GM12878 (cell line): ENCODE measurements at regions not wholly inside any gene's neighbourhood (a gene's known extent, or its start where the extent isn't known, plus 50 kb on each side); places are given as distances from the start of the nearest gene placed in this dataset.

Experiments used
- ATAC-seq: fragments of 200-7000 bp; cut with Tn5 transposase; 3 replicates; pipeline ENCODE4 v1.9.1; 2020; ENCODE audit warnings: mild to moderate bottlenecking, moderate library complexity
- BruUV-seq: library from RNA; stranded (reverse); fragments of 400-500 nt; replicated peaks from 2 replicates; lab custom pipeline; 2021; lab: Mats Ljungman, UMichigan
- CTCF ChIA-PET: fragments of 300-600 bp; sonication (Branson Sonifier 250); formaldehyde crosslinking; extraction: SDS; loops from one replicate; lab custom pipeline; 2021; ENCODE audit warnings: inconsistent platforms; lab: Yijun Ruan, JAX
- POLR2A ChIA-PET: fragments of 350-600 bp; formaldehyde crosslinking; extraction: SDS; loops from one replicate; lab custom pipeline; 2021; ENCODE audit warnings: inconsistent platforms; lab: Charles Lee
- RAD21 ChIA-PET: fragments of 300-600 bp; sonication (Branson Sonifier 250); formaldehyde crosslinking; loops from one replicate; lab custom pipeline; 2023; ENCODE audit warnings: antibody characterized with exemption; ENCODE audit not compliant: unreplicated experiment; lab: Charles Lee
- SMC1A ChIA-PET: fragments of 300-600 bp; sonication (Branson Sonifier 250); formaldehyde crosslinking; loops from one replicate; lab custom pipeline; 2023; ENCODE audit not compliant: unreplicated experiment, uncharacterized antibody; lab: Charles Lee
- DNase-seq: peaks from one replicate; pipeline ENCODE4 v3.0.0-alpha.2; 2011; ENCODE audit warnings: low read depth, low spot score
- FAIRE-seq: peaks from 3 replicates; lab custom pipeline; 2011; peaks lifted over from hg19 to GRCh38; lab: Jason Lieb, UNC
- H2AFZ ChIP-seq: 2 replicates; pipeline ENCODE4 v1.6.0; 2011; ENCODE audit warnings: low read depth, low read length, control low read depth; ENCODE audit not compliant: control insufficient read depth
- H3K27ac ChIP-seq: 2 replicates; pipeline ENCODE4 v1.5.1; 2011; ENCODE audit warnings: control low read depth; ENCODE audit not compliant: control insufficient read depth, insufficient read depth
- H3K27me3 ChIP-seq, 2 experiments: replicated peaks in 1 of 2; 2 replicates each; pipeline versions ENCODE4 v1.6.0 to v1.6.1; 2011; ENCODE audit warnings: low read length in 1 of 2; ENCODE audit not compliant: control insufficient read depth in 2 of 2, insufficient read depth in 2 of 2
- H3K36me3 ChIP-seq, 2 experiments: 2 replicates each; pipeline ENCODE4 v1.5.1; 2011; ENCODE audit warnings: low read length in 1 of 2; ENCODE audit not compliant: control insufficient read depth in 2 of 2, insufficient read depth in 2 of 2
- H3K4me1 ChIP-seq: 2 replicates; pipeline ENCODE4 v1.6.1; 2011; ENCODE audit warnings: mild to moderate bottlenecking, low read length, moderate library complexity, mixed read lengths; ENCODE audit not compliant: control insufficient read depth, insufficient read depth
- H3K4me2 ChIP-seq: 2 replicates; pipeline ENCODE4 v1.6.0; 2011; ENCODE audit warnings: control low read depth; ENCODE audit not compliant: control insufficient read depth, insufficient read depth
- H3K4me3 ChIP-seq: fragments of 200-600 bp; sonication (generic); 2 replicates; pipeline ENCODE4 v1.5.1; 2016
- H3K79me2 ChIP-seq: 2 replicates; pipeline ENCODE4 v1.6.0; 2011; ENCODE audit warnings: low read length; ENCODE audit not compliant: control insufficient read depth, insufficient read depth
- H3K9ac ChIP-seq: 2 replicates; pipeline ENCODE4 v1.8.0; 2011; ENCODE audit warnings: low read length, control low read depth, mixed read lengths; ENCODE audit not compliant: control insufficient read depth, insufficient read depth
- H3K9me3 ChIP-seq: replicated peaks from 3 replicates; pipeline ENCODE4 v1.5.1; 2011; ENCODE audit warnings: mild to moderate bottlenecking, low read length; ENCODE audit not compliant: control insufficient read depth, insufficient read depth
- H4K20me1 ChIP-seq: 2 replicates; pipeline ENCODE4 v1.6.0; 2011; ENCODE audit not compliant: control insufficient read depth, insufficient read depth
- ASH2L ChIP-seq: fragments of 300-600, 200-600 bp; sonication (generic); IDR thresholded peaks from 2 replicates; pipeline ENCODE4 v1.6.1; 2017; ENCODE audit warnings: low read depth, mild to moderate bottlenecking, borderline replicate concordance
- CHD2 ChIP-seq: IDR thresholded peaks from 2 replicates; pipeline ENCODE4 v1.6.1; 2011; ENCODE audit warnings: low read depth, low read length, improper control_type of control experiment, borderline replicate concordance
- CREB1 ChIP-seq: IDR thresholded peaks from 2 replicates; pipeline ENCODE4 v1.6.1; 2012; ENCODE audit warnings: low read depth, mild to moderate bottlenecking, inconsistent platforms
- EP300 ChIP-seq, 2 experiments: fragments of 150-350 bp in 1 of 2; IDR thresholded peaks; 2 replicates each; pipeline ENCODE4 v1.6.1; 2011 to 2012; ENCODE audit warnings: low read depth in 2 of 2, low read length in 2 of 2, borderline replicate concordance in 1 of 2, improper control_type of control experiment in 1 of 2, inconsistent platforms in 1 of 2; ENCODE audit not compliant: control insufficient read depth in 1 of 2
- IKZF1 ChIP-seq: fragments of 450-650 bp; conservative IDR thresholded peaks from 2 replicates; pipeline ENCODE4 v1.6.1; 2017; ENCODE audit warnings: antibody characterized with exemption, mild to moderate bottlenecking
- MEF2A ChIP-seq: IDR thresholded peaks from 2 replicates; pipeline ENCODE4 v1.6.1; 2011; ENCODE audit warnings: low read depth, mild to moderate bottlenecking, low read length, moderate library complexity; ENCODE audit not compliant: insufficient read depth
- POLR2AphosphoS2 ChIP-seq: IDR thresholded peaks from 2 replicates; pipeline ENCODE4 v1.6.1; 2011; ENCODE audit warnings: low read depth, mild to moderate bottlenecking, low read length, improper control_type of control experiment, moderate library complexity
- POLR2AphosphoS5 ChIP-seq: IDR thresholded peaks from 2 replicates; pipeline ENCODE4 v1.6.1; 2011; ENCODE audit warnings: mild to moderate bottlenecking, low read length, inconsistent platforms
- RB1 ChIP-seq: fragments of 450-650 bp; formaldehyde crosslinking; IDR thresholded peaks from 2 replicates; pipeline ENCODE4 v1.6.1; 2017; ENCODE audit warnings: mild to moderate bottlenecking, borderline replicate concordance
- SMAD1 ChIP-seq: fragments of 450-650 bp; IDR thresholded peaks from 2 replicates; pipeline ENCODE4 v1.6.1; 2018; ENCODE audit warnings: mild to moderate bottlenecking, low read depth; ENCODE audit not compliant: partially characterized antibody
- SREBF2 ChIP-seq: IDR thresholded peaks from 2 replicates; pipeline ENCODE4 v1.6.1; 2012; ENCODE audit warnings: mild to moderate bottlenecking, low read length
- STAT3 ChIP-seq: IDR thresholded peaks from 2 replicates; pipeline ENCODE4 v1.6.1; 2011; ENCODE audit warnings: low read depth, low read length, improper control_type of control experiment
- SUZ12 ChIP-seq: fragments of 200-600 bp; sonication (generic); IDR thresholded peaks from one replicate; pipeline ENCODE4 v1.6.1; 2018; ENCODE audit warnings: antibody characterized with exemption, mild to moderate bottlenecking; ENCODE audit not compliant: unreplicated experiment
- TCF7 ChIP-seq: IDR thresholded peaks from 2 replicates; pipeline ENCODE4 v1.6.1; 2014; ENCODE audit warnings: antibody characterized with exemption, borderline replicate concordance
- ZNF274 ChIP-seq: IDR thresholded peaks from one replicate; pipeline ENCODE4 v1.8.0; 2011; ENCODE audit not compliant: insufficient read length, insufficient read depth
- ZNF687 ChIP-seq: fragments of 450-650 bp; IDR thresholded peaks from 2 replicates; pipeline ENCODE4 v1.6.1; 2017; ENCODE audit warnings: mild to moderate bottlenecking, moderate library complexity
- WGBS: methylation state at CpG from one replicate; pipeline ENCODE4 v1.1.6; 2016; ENCODE audit warnings: low lambda C conversion rate; ENCODE audit not compliant: insufficient replicate concordance, insufficient coverage; ENCODE audit errors: missing lambda C conversion rate; 5-methylcytosine and 5-hydroxymethylcytosine counted together
- in situ Hi-C: fragments of 300-500 bp; cut with MboI; formaldehyde crosslinking; loops from 9 replicates; pipeline ENCODE4 v1.14.3; 2018; ENCODE audit warnings: mixed read lengths
- intact Hi-C: fragments of 100-400 bp; cut with micrococcal nuclease; formaldehyde crosslinking; loops from one replicate; pipeline ENCODE4 v1.14.2; 2022; ENCODE audit not compliant: unreplicated experiment
- TF ChIP-seq, protein P1 (sequence below): fragments of 450-650 bp; IDR thresholded peaks from 2 replicates; pipeline ENCODE4 v1.6.1; 2017; ENCODE audit warnings: mild to moderate bottlenecking, moderate library complexity

DNA sequence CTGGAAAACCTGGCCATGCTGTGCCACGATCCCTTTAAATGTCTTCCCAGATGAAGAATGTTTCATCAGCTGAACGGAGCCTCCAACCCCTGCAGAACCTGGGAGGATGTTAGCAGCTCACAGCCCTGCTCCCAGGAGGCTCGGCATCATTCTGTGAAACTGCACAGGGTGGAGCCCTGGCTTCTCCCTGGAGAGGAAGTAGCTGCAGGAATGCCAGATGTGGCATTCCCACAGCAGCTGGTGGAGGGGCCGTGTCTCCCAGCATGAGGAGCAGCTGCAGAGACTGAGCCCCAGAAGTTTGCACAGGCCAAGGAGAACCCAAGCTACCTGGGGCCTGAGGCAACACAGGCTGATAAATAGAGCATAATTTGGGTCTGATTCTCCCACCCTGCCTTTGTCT lies 165.8 kb upstream of the MAP3K1 start (continued):
- TF ChIP-seq CREB1 (no peak), SUZ12 (no peak), ASH2L (no peak), SMAD1 (no peak), MEF2A (no peak), ZNF274 (no peak)
- TF ChIP-seq, protein P1, sequence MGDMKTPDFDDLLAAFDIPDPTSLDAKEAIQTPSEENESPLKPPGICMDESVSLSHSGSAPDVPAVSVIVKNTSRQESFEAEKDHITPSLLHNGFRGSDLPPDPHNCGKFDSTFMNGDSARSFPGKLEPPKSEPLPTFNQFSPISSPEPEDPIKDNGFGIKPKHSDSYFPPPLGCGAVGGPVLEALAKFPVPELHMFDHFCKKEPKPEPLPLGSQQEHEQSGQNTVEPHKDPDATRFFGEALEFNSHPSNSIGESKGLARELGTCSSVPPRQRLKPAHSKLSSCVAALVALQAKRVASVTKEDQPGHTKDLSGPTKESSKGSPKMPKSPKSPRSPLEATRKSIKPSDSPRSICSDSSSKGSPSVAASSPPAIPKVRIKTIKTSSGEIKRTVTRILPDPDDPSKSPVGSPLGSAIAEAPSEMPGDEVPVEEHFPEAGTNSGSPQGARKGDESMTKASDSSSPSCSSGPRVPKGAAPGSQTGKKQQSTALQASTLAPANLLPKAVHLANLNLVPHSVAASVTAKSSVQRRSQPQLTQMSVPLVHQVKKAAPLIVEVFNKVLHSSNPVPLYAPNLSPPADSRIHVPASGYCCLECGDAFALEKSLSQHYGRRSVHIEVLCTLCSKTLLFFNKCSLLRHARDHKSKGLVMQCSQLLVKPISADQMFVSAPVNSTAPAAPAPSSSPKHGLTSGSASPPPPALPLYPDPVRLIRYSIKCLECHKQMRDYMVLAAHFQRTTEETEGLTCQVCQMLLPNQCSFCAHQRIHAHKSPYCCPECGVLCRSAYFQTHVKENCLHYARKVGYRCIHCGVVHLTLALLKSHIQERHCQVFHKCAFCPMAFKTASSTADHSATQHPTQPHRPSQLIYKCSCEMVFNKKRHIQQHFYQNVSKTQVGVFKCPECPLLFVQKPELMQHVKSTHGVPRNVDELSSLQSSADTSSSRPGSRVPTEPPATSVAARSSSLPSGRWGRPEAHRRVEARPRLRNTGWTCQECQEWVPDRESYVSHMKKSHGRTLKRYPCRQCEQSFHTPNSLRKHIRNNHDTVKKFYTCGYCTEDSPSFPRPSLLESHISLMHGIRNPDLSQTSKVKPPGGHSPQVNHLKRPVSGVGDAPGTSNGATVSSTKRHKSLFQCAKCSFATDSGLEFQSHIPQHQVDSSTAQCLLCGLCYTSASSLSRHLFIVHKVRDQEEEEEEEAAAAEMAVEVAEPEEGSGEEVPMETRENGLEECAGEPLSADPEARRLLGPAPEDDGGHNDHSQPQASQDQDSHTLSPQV, result no peak
- TF ChIP-seq, all 136 proteins: peak for 0

DNA sequence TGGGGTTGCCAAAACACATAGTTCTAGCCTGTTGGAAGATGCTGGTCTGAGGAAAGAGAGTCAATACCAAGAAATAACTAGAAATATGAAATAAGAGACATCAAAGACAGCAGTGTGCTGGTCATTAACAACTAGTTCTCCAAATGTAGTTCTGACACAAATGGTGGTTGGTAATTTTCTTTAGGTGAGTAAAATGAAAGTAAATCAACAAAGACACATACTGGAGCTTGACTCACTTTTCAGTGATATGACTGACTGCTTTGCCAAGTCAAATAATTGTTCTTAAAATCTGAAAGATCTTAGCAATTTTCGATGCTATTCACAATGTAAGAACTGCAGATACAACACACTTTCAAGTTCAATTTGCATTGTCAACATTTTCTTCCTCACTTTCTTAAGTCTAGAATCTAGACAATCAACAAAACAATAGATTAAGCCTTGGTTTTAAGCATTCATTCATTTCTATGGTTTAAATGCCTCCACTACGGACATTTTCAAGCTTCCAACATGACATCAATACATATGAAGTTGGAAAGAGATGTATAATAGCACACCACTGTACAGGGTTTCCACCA lies 166.8 kb upstream of the MAP3K1 start:
- ChIA-PET RAD21 (interaction anchor here (1.1 kb wide), 1 partner anchor 50 kb away, joined by 3 read pairs; no protein-coding TSS in a partner anchor), POLR2A (no interaction called here), CTCF (no interaction called here), SMC1A (interaction anchor here (1.0 to 2.2 kb wide), 3 partner anchors 10 to 144 kb away, joined by 3 to 8 read pairs (median 7); no protein-coding TSS in a partner anchor)
- Histone ChIP-seq H3K79me2 (no peaks in the 10 kb centered on the region), H3K4me2 (no peak overlapping the region), H3K27ac (no peak overlapping the region), H3K9me3 (no peaks in the 10 kb centered on the region), H3K27me3 (peaks cover 0 to 5% of the 10 kb centered on the region in 2 experiments; a peak in 1 of 4 replicates), H3K36me3 (no peaks in the 10 kb centered on the region), H2AFZ (no peak overlapping the region), H3K4me1 (no peaks in the 10 kb centered on the region), H4K20me1 (no peaks in the 10 kb centered on the region), H3K9ac (no peak overlapping the region), H3K4me3 (no peak overlapping the region)
- ATAC-seq (no peak), DNase-seq (no peak), FAIRE-seq (no peak)
- in situ Hi-C loops, result no loop called here
- WGBS, result 66% methylated on average over 2 of the region's 2 CpGs
- intact Hi-C loops, result no loop called here
- no TSS peak for BruUV-seq
- no peak for TF ChIP-seq TCF7
- no peak for TF ChIP-seq CHD2
- TF ChIP-seq ZNF687, result no peak
- TF ChIP-seq IKZF1, result no peak
- no peak for TF ChIP-seq POLR2AphosphoS2
- TF ChIP-seq STAT3, result no peak
- TF ChIP-seq EP300 (IDR thresholded peaks at IDR 0.05; ENCODE audit: borderline replicate concordance in 1 of 2, control insufficient read depth in 1 of 2, low read depth in 2 of 2, low read length in 2 of 2), result no peak
- TF ChIP-seq SREBF2, result no peak
- no peak for TF ChIP-seq POLR2AphosphoS5
- TF ChIP-seq RB1, result no peak
